GM12872 (cell line): ENCODE measurements at regions not wholly inside any gene's neighbourhood (a gene's known extent, or its start where the extent isn't known, plus 50 kb on each side); places are given as distances from the start of the nearest gene placed in this dataset.

Source experiments
- CTCF ChIP-seq: IDR thresholded peaks from 3 replicates; pipeline ENCODE4 v1.5.1; 2011; ENCODE audit warnings: low read depth, mild to moderate bottlenecking, low read length, moderate library complexity; ENCODE audit not compliant: insufficient read depth

- no peak for TF ChIP-seq CTCF
Observed at GRCh38 chr18:41587976-41588375, 367.1 kb upstream of the PIK3C3 start.

GRCh38 chr18:41585512-41585911 lies 369.5 kb upstream of the PIK3C3 start:
- no peak for TF ChIP-seq CTCF

- TF ChIP-seq CTCF = no peak
Observed at GRCh38 chr18:41579185-41579584, 375.8 kb upstream of the PIK3C3 start.

- no peak for TF ChIP-seq CTCF
Observed at GRCh38 chr18:41577529-41577928, 377.5 kb upstream of the PIK3C3 start.

- no peak for TF ChIP-seq CTCF
Observed at GRCh38 chr18:41576643-41577042, 378.4 kb upstream of the PIK3C3 start.

- TF ChIP-seq CTCF = no peak
Observed at GRCh38 chr18:41569867-41570266, 385.2 kb upstream of the PIK3C3 start.

GRCh38 chr18:41561961-41562360 lies 393.1 kb upstream of the PIK3C3 start:
- no peak for TF ChIP-seq CTCF

- TF ChIP-seq CTCF = no peak
Observed at GRCh38 chr18:41558715-41559114, 396.3 kb upstream of the PIK3C3 start.
